HCT116 (cell line): ENCODE measurements at regions not wholly inside any gene's neighbourhood (a gene's known extent, or its start where the extent isn't known, plus 50 kb on each side); places are given as distances from the start of the nearest gene placed in this dataset.

Experiments used
- CEBPB ChIP-seq: IDR thresholded peaks from 2 replicates; pipeline ENCODE4 v1.6.1; 2012; ENCODE audit warnings: low read depth
- CTCF ChIP-seq, 3 experiments: fragments of 200-600 bp in 1 of 3; sonication (generic) in 1 of 3; IDR thresholded peaks in 2 of 3; conservative IDR thresholded peaks in 1 of 3; 2 replicates each; pipeline ENCODE4 v1.5.1; 2012 to 2017; ENCODE audit warnings: low read depth in 2 of 3, low read length in 2 of 3, antibody characterized with exemption in 1 of 3, borderline replicate concordance in 1 of 3, control low read depth in 1 of 3, mild to moderate bottlenecking in 1 of 3, mixed read lengths in 1 of 3, mixed run types in 1 of 3, moderate library complexity in 1 of 3; ENCODE audit not compliant: insufficient read depth in 1 of 3
- POLR2A ChIP-seq: IDR thresholded peaks from 2 replicates; pipeline ENCODE4 v1.7.0; 2011; ENCODE audit warnings: borderline replicate concordance; ENCODE audit not compliant: insufficient read depth, insufficient read length; ENCODE audit errors: extremely low read depth
- POLR2AphosphoS5 ChIP-seq: IDR thresholded peaks from 2 replicates; pipeline ENCODE4 v1.6.1; 2011; ENCODE audit warnings: mild to moderate bottlenecking, low read depth, low read length, moderate library complexity
- REST ChIP-seq: IDR thresholded peaks from 2 replicates; pipeline ENCODE4 v1.6.1; 2012; ENCODE audit warnings: low read depth
- SIN3A ChIP-seq: IDR thresholded peaks from 2 replicates; pipeline ENCODE4 v1.6.1; 2012; ENCODE audit warnings: low read depth
- TCF7L2 ChIP-seq: IDR thresholded peaks from 2 replicates; pipeline ENCODE4 v1.7.0; 2011; ENCODE audit warnings: borderline replicate concordance, inconsistent platforms; ENCODE audit not compliant: insufficient read depth, insufficient read length; ENCODE audit errors: extremely low read depth
- YY1 ChIP-seq: IDR thresholded peaks from 2 replicates; pipeline ENCODE4 v1.6.1; 2011; ENCODE audit warnings: low read length, low read depth, moderate library complexity, mild to moderate bottlenecking; ENCODE audit not compliant: insufficient replicate concordance; ENCODE audit errors: extremely low read depth

GRCh38 chr15:73822998-73823397 is 50.4 kb upstream of the TBC1D21 start:
- TF ChIP-seq CEBPB (no peak), POLR2AphosphoS5 (no peak), TCF7L2 (no peak), REST (peak; percentile 91), POLR2A (no peak), CTCF (IDR thresholded peaks at IDR 0.05 in 2 of 3, conservative IDR thresholded peaks at IDR 0.05 in 1 of 3; ENCODE audit: borderline replicate concordance in 1 of 3, insufficient read depth in 1 of 3, low read depth in 2 of 3, low read length in 2 of 3) (no peak), YY1 (no peak), SIN3A (no peak)
